H9 (cell line): ENCODE measurements at regions not wholly inside any gene's neighbourhood (a gene's known extent, or its start where the extent isn't known, plus 50 kb on each side); places are given as distances from the start of the nearest gene placed in this dataset.
"Not testable (repeated sequence)": the region's sequence is repeated elsewhere in the genome, so short reads cannot be mapped to it uniquely, and the experiment has no call there.

Experiments used
- DNase-seq: peaks from one replicate; pipeline ENCODE4 v3.0.0-alpha.2; 2017
- H2AFZ ChIP-seq: one replicate; pipeline ENCODE4 v1.6.1; 2013; ENCODE audit warnings: mild to moderate bottlenecking, low read length, control low read depth, moderate library complexity
- H2AK5ac ChIP-seq: 2 replicates; pipeline ENCODE4 v1.6.1; 2013; ENCODE audit warnings: low read length, control low read depth, mixed read lengths; ENCODE audit not compliant: insufficient read length
- H2BK120ac ChIP-seq: one replicate; pipeline ENCODE4 v1.6.1; 2013; ENCODE audit warnings: low read depth, mild to moderate bottlenecking, low read length, control low read depth, inconsistent platforms; ENCODE audit not compliant: poor library complexity, severe bottlenecking
- H2BK12ac ChIP-seq: 2 replicates; pipeline ENCODE4 v1.6.1; 2013; ENCODE audit warnings: low read length, control low read depth, mixed read lengths, low read depth; ENCODE audit not compliant: insufficient read length
- H2BK15ac ChIP-seq: 2 replicates; pipeline ENCODE4 v1.6.1; 2013; ENCODE audit warnings: low read depth, low read length, control low read depth
- H2BK20ac ChIP-seq: one replicate; pipeline ENCODE4 v1.6.1; 2013; ENCODE audit warnings: low read depth, mild to moderate bottlenecking, low read length, control low read depth, inconsistent platforms; ENCODE audit not compliant: poor library complexity, severe bottlenecking
- H2BK5ac ChIP-seq: 2 replicates; pipeline ENCODE4 v1.6.1; 2013; ENCODE audit warnings: low read length, control low read depth, mixed read lengths; ENCODE audit not compliant: insufficient read length
- H3K14ac ChIP-seq: 2 replicates; pipeline ENCODE4 v1.6.1; 2013; ENCODE audit warnings: low read length, control low read depth; ENCODE audit not compliant: insufficient read depth
- H3K18ac ChIP-seq: 2 replicates; pipeline ENCODE4 v1.6.1; 2013; ENCODE audit warnings: low read depth, mild to moderate bottlenecking, mixed read lengths, low read length, control low read depth; ENCODE audit not compliant: insufficient read length
- H3K23ac ChIP-seq: 2 replicates; pipeline ENCODE4 v1.6.1; 2013; ENCODE audit warnings: low read length, control low read depth, mixed read lengths, low read depth; ENCODE audit not compliant: insufficient read length
- H3K23me2 ChIP-seq: 2 replicates; pipeline ENCODE4 v1.6.1; 2013; ENCODE audit warnings: low read depth, mild to moderate bottlenecking, mixed read lengths, low read length, control low read depth; ENCODE audit not compliant: insufficient read length, poor library complexity, severe bottlenecking
- H3K27ac ChIP-seq: 2 replicates; pipeline ENCODE4 v1.5.1; 2013; ENCODE audit warnings: low read length, control low read depth, mixed read lengths, low read depth; ENCODE audit not compliant: insufficient read length
- H3K27me3 ChIP-seq: 2 replicates; pipeline ENCODE4 v1.6.1; 2013; ENCODE audit warnings: low read length, control low read depth, inconsistent platforms; ENCODE audit not compliant: insufficient read depth
- H3K4ac ChIP-seq: 2 replicates; pipeline ENCODE4 v1.6.1; 2013; ENCODE audit warnings: low read depth, mild to moderate bottlenecking, control low read depth, inconsistent platforms, low read length, moderate library complexity
- H3K4me1 ChIP-seq: 2 replicates; pipeline ENCODE4 v1.6.1; 2013; ENCODE audit warnings: low read length, control low read depth, inconsistent platforms; ENCODE audit not compliant: insufficient read depth
- H3K4me2 ChIP-seq: 2 replicates; pipeline ENCODE4 v1.6.1; 2013; ENCODE audit warnings: low read length, control low read depth, mixed read lengths; ENCODE audit not compliant: insufficient read length, insufficient read depth
- H3K56ac ChIP-seq: 2 replicates; pipeline ENCODE4 v1.6.1; 2013; ENCODE audit warnings: low read depth, mild to moderate bottlenecking, mixed read lengths, low read length, control low read depth; ENCODE audit not compliant: insufficient read length
- H3K79me1 ChIP-seq: 2 replicates; pipeline ENCODE4 v1.6.1; 2013; ENCODE audit warnings: low read depth, mild to moderate bottlenecking, moderate library complexity, low read length, control low read depth, inconsistent platforms; ENCODE audit not compliant: insufficient read depth, poor library complexity, severe bottlenecking
- H3K79me2 ChIP-seq: 2 replicates; pipeline ENCODE4 v1.6.1; 2013; ENCODE audit warnings: low read length, control low read depth, inconsistent platforms; ENCODE audit not compliant: insufficient read depth
- H3K9ac ChIP-seq: 2 replicates; pipeline ENCODE4 v1.6.1; 2013; ENCODE audit warnings: low read length, control low read depth, mixed read lengths; ENCODE audit not compliant: insufficient read length; ENCODE audit errors: extremely low read depth
- H3K9me3 ChIP-seq: one replicate; pipeline ENCODE4 v1.6.1; 2013; ENCODE audit warnings: low read depth, low read length, inconsistent platforms; ENCODE audit not compliant: control insufficient read depth
- H3T11ph ChIP-seq: one replicate; pipeline ENCODE4 v1.6.1; 2013; ENCODE audit warnings: mild to moderate bottlenecking, low read length, control low read depth, inconsistent platforms
- H4K20me1 ChIP-seq: one replicate; pipeline ENCODE4 v1.6.1; 2013; ENCODE audit not compliant: control insufficient read depth, insufficient read length, insufficient read depth
- H4K5ac ChIP-seq: 2 replicates; pipeline ENCODE4 v1.6.1; 2013; ENCODE audit warnings: low read depth, mild to moderate bottlenecking, mixed read lengths, low read length, control low read depth; ENCODE audit not compliant: insufficient read length
- H4K8ac ChIP-seq: replicated peaks from 2 replicates; pipeline ENCODE4 v1.6.1; 2013; ENCODE audit warnings: low read length, control low read depth, mixed read lengths, low read depth; ENCODE audit not compliant: insufficient read length
- H4K91ac ChIP-seq: 2 replicates; pipeline ENCODE4 v1.6.1; 2013; ENCODE audit warnings: low read depth, mild to moderate bottlenecking, moderate library complexity, mixed read lengths, low read length, control low read depth; ENCODE audit not compliant: insufficient read length
- H3K27ac Mint-ChIP-seq, 3 experiments: 2 replicates in 2 of 3; 3 replicates in 1 of 3; pipeline ENCODE4 v1.8.0; 2020 to 2021; ENCODE audit warnings: mixed read lengths in 3 of 3, mild to moderate bottlenecking in 1 of 3, moderate library complexity in 1 of 3
- H3K27me3 Mint-ChIP-seq: 2 replicates; pipeline ENCODE4 v1.8.0; 2021; ENCODE audit warnings: low read depth, mild to moderate bottlenecking, moderate library complexity, mixed read lengths
- H3K36me3 Mint-ChIP-seq, 3 experiments: 2 replicates in 2 of 3; 3 replicates in 1 of 3; pipeline ENCODE4 v1.8.0; 2020 to 2021; ENCODE audit warnings: low read depth in 3 of 3, mixed read lengths in 3 of 3; ENCODE audit not compliant: insufficient read depth in 1 of 3
- H3K4me1 Mint-ChIP-seq, 2 experiments: 2 replicates each; pipeline ENCODE4 v1.8.0; 2020; ENCODE audit warnings: mixed read lengths in 2 of 2
- H3K4me3 Mint-ChIP-seq, 2 experiments: 2 replicates in 1 of 2; 3 replicates in 1 of 2; pipeline ENCODE4 v1.8.0; 2020 to 2021; ENCODE audit warnings: mild to moderate bottlenecking in 2 of 2, mixed read lengths in 2 of 2, moderate library complexity in 1 of 2
- H3K9me3 Mint-ChIP-seq, 2 experiments: 2 replicates in 1 of 2; 3 replicates in 1 of 2; pipeline ENCODE4 v1.8.0; 2020; ENCODE audit warnings: mild to moderate bottlenecking in 2 of 2, mixed read lengths in 2 of 2, moderate library complexity in 1 of 2
- CTCF ChIP-seq: fragments of 200-600 bp; sonication (generic); conservative IDR thresholded peaks from 3 replicates; pipeline ENCODE4 v1.8.0; 2021; ENCODE audit warnings: antibody characterized with exemption, mild to moderate bottlenecking
- WGBS: extraction: QIAGEN DNeasy Blood & Tissue Kit; methylation state at CpG from one replicate; pipeline ENCODE4 v1.1.7; 2013; ENCODE audit warnings: missing lambda C conversion rate, low lambda C conversion rate, mixed read lengths; ENCODE audit not compliant: insufficient read length; ENCODE audit errors: extremely low coverage; 5-methylcytosine and 5-hydroxymethylcytosine counted together

GRCh38 chr17:27370776-27371175 is 76.9 kb downstream of the WSB1 start:
- no peak overlapping the region for H3K4ac ChIP-seq
- no peak overlapping the region for H4K91ac ChIP-seq
- H3K4me2 ChIP-seq: no peak overlapping the region
- H4K5ac ChIP-seq: no peak overlapping the region
- Mint-ChIP-seq H3K27ac (no peak overlapping the region), H3K36me3 (peaks cover 10 to 33% (median 22%) of the 10 kb centered on the region in 3 experiments), H3K4me1 (peaks cover 8 to 11% of the 10 kb centered on the region in 2 experiments), H3K27me3 (peaks cover 8% of the 10 kb centered on the region), H3K4me3 (no peak overlapping the region), H3K9me3 (peaks cover 49 to 50% of the 10 kb centered on the region in 2 experiments)
- H4K8ac ChIP-seq: no peak overlapping the region
- WGBS: no CpG with 5 or more reads among the region's 1 CpG
- no peak overlapping the region for H2AK5ac ChIP-seq
- H3K23ac ChIP-seq: no peak overlapping the region
- H3K79me2 ChIP-seq: no peaks in the 10 kb centered on the region
- no peak overlapping the region for H2BK5ac ChIP-seq
- no peak overlapping the region for H2BK12ac ChIP-seq
- H3K27me3 ChIP-seq: no peaks in the 10 kb centered on the region
- H3K27ac ChIP-seq: no peak overlapping the region
- no peaks in the 10 kb centered on the region for H4K20me1 ChIP-seq
- H3T11ph ChIP-seq: no peak overlapping the region
- no peaks in the 10 kb centered on the region for H3K9me3 ChIP-seq
- no peak overlapping the region for H3K18ac ChIP-seq
- no peak overlapping the region for H2BK120ac ChIP-seq
- no peaks in the 10 kb centered on the region for H3K79me1 ChIP-seq
- no peak overlapping the region for H3K9ac ChIP-seq
- TF ChIP-seq CTCF: no peak
- H2AFZ ChIP-seq: no peak overlapping the region
- H2BK15ac ChIP-seq: no peak overlapping the region
- H2BK20ac ChIP-seq: no peak overlapping the region
- H3K4me1 ChIP-seq: no peaks in the 10 kb centered on the region
- no peak for DNase-seq
- no peak overlapping the region for H3K14ac ChIP-seq
- H3K56ac ChIP-seq: no peak overlapping the region
- no peaks in the 10 kb centered on the region for H3K23me2 ChIP-seq

- not testable (repeated sequence) for H2AFZ ChIP-seq, H3K4me3 Mint-ChIP-seq, DNase-seq, H3K9me3 ChIP-seq, H3K18ac ChIP-seq, H2BK20ac ChIP-seq, H3K4me2 ChIP-seq, H2BK120ac ChIP-seq, H3K23me2 ChIP-seq, H3K4me1 ChIP-seq, H3K79me2 ChIP-seq, H2BK15ac ChIP-seq, H3K27me3 ChIP-seq, H4K20me1 ChIP-seq, H2AK5ac ChIP-seq, H4K91ac ChIP-seq, H3K27me3 Mint-ChIP-seq, H3T11ph ChIP-seq, H3K4ac ChIP-seq, H2BK5ac ChIP-seq, H3K4me1 Mint-ChIP-seq, H3K79me1 ChIP-seq, H3K27ac Mint-ChIP-seq, H3K56ac ChIP-seq, H4K8ac ChIP-seq, H3K27ac ChIP-seq, H3K23ac ChIP-seq, H4K5ac ChIP-seq, H3K14ac ChIP-seq, H3K9ac ChIP-seq, H2BK12ac ChIP-seq
- Mint-ChIP-seq H3K9me3 (peaks cover 52 to 56% of the 10 kb centered on the region in 2 experiments), H3K36me3 (peaks cover 10 to 33% (median 22%) of the 10 kb centered on the region in 3 experiments)
Measured at GRCh38 chr17:27373695-27374094, 79.8 kb downstream of the WSB1 start.
